HepG2 (cell line): ENCODE measurements at regions not wholly inside any gene's neighbourhood (a gene's known extent, or its start where the extent isn't known, plus 50 kb on each side); places are given as distances from the start of the nearest gene placed in this dataset.

Source experiments
- ATAC-seq: fragments of 200-7000 bp; cut with Tn5 transposase; 3 replicates; pipeline ENCODE4 v1.9.1; 2020; ENCODE audit warnings: mild to moderate bottlenecking, moderate library complexity
- BruUV-seq: library from RNA; stranded (reverse); fragments of 400-500 nt; replicated peaks from 2 replicates; lab custom pipeline; 2021; lab: Mats Ljungman, UMichigan
- CTCF ChIA-PET: fragments of 300-600 bp; formaldehyde crosslinking; extraction: SDS; loops from one replicate; lab custom pipeline; 2021; ENCODE audit warnings: low total read pairs, inconsistent platforms, low intra/inter-chr PET ratio; lab: Yijun Ruan, JAX
- POLR2A ChIA-PET: fragments of 350-600 bp; sonication (Branson Sonifier 250); formaldehyde crosslinking; loops from one replicate; lab custom pipeline; 2020; ENCODE audit warnings: antibody characterized with exemption, inconsistent platforms; lab: Yijun Ruan, JAX
- DNase-seq: peaks from one replicate; pipeline ENCODE4 v3.0.0-alpha.2; 2015; ENCODE audit warnings: low spot score
- FAIRE-seq: peaks from 3 replicates; lab custom pipeline; 2011; peaks lifted over from hg19 to GRCh38; lab: Jason Lieb, UNC
- H2AFZ ChIP-seq: one replicate; pipeline ENCODE4 v1.6.1; 2011; ENCODE audit warnings: low read length, inconsistent platforms
- H3K27ac ChIP-seq: fragments of 300-600 bp; 3 replicates; pipeline ENCODE4 v1.8.0; 2011; ENCODE audit warnings: mixed run types, mild to moderate bottlenecking, mixed read lengths, low read length, inconsistent platforms; ENCODE audit not compliant: insufficient read depth; ENCODE audit errors: extremely low read length
- H3K27me3 ChIP-seq, 2 experiments: fragments of 200-600 bp in 1 of 2; 2 replicates in 1 of 2; 3 replicates in 1 of 2; pipeline versions ENCODE4 v1.6.0 to v1.8.0; 2011; ENCODE audit warnings: low read length in 2 of 2, mild to moderate bottlenecking in 2 of 2, moderate library complexity in 2 of 2, inconsistent platforms in 1 of 2; ENCODE audit not compliant: insufficient read depth in 2 of 2, control insufficient read depth in 1 of 2
- H3K36me3 ChIP-seq, 2 experiments: fragments of 200-600 bp in 1 of 2; replicated peaks in 1 of 2; 2 replicates in 1 of 2; 3 replicates in 1 of 2; pipeline versions ENCODE4 v1.5.1 to v1.8.0; 2011; ENCODE audit warnings: low read length in 2 of 2, inconsistent platforms in 1 of 2; ENCODE audit not compliant: insufficient read depth in 2 of 2, control insufficient read depth in 1 of 2
- H3K4me1 ChIP-seq: 2 replicates; pipeline ENCODE4 v1.5.1; 2012; ENCODE audit warnings: low read length, inconsistent platforms; ENCODE audit not compliant: insufficient read depth
- H3K4me2 ChIP-seq: 2 replicates; pipeline ENCODE4 v1.6.0; 2011; ENCODE audit warnings: low read depth, low read length, inconsistent platforms
- H3K4me3 ChIP-seq, 3 experiments: fragments of 200-600 bp in 1 of 3; sonication (generic), shearing (Covaris generic) in 1 of 3; replicated peaks in 1 of 3; 2 replicates each; pipeline ENCODE4 v1.5.1; 2011 to 2016; ENCODE audit warnings: low read length in 3 of 3, inconsistent platforms in 2 of 3, low read depth in 2 of 3, mild to moderate bottlenecking in 2 of 3, control low read depth in 1 of 3, mixed read lengths in 1 of 3; ENCODE audit not compliant: insufficient read depth in 1 of 3
- H3K79me2 ChIP-seq: one replicate; pipeline ENCODE4 v1.6.1; 2011; ENCODE audit warnings: low read length, inconsistent platforms; ENCODE audit not compliant: insufficient read depth
- H3K9ac ChIP-seq: 2 replicates; pipeline ENCODE4 v1.6.0; 2011; ENCODE audit warnings: mild to moderate bottlenecking, low read depth, low read length, inconsistent platforms; ENCODE audit not compliant: insufficient read depth
- H3K9me3 ChIP-seq: 2 replicates; pipeline ENCODE4 v1.5.1; 2012; ENCODE audit warnings: mild to moderate bottlenecking, low read length
- H4K20me1 ChIP-seq: 2 replicates; pipeline ENCODE4 v1.6.0; 2011; ENCODE audit warnings: inconsistent platforms, mild to moderate bottlenecking, low read length, moderate library complexity; ENCODE audit not compliant: insufficient read depth
- HMG20A ChIP-seq: IDR thresholded peaks from 2 replicates; pipeline ENCODE4 v1.6.1; 2016; ENCODE audit warnings: borderline replicate concordance
- RAD21 ChIP-seq: fragments of 450-650 bp; formaldehyde crosslinking; IDR thresholded peaks from 2 replicates; pipeline ENCODE4 v1.5.0; 2020; ENCODE audit warnings: mild to moderate bottlenecking
- ZBTB21 ChIP-seq: sonication (generic); formaldehyde crosslinking; IDR thresholded peaks from 2 replicates; pipeline ENCODE4 v1.4.0; 2020; ENCODE audit warnings: missing genetic modification reagents
- ZNF709 ChIP-seq: sonication (generic); formaldehyde crosslinking; IDR thresholded peaks from 2 replicates; pipeline ENCODE4 v1.5.0; 2020; ENCODE audit warnings: mild to moderate bottlenecking, missing genetic modification reagents
- ZNF775 ChIP-seq: sonication (generic); formaldehyde crosslinking; IDR thresholded peaks from 2 replicates; pipeline ENCODE4 v1.4.0; 2020; ENCODE audit warnings: missing genetic modification reagents, mild to moderate bottlenecking, moderate library complexity, borderline replicate concordance
- WGBS: methylation state at CpG from one replicate; pipeline ENCODE4 v1.1.6; 2017; ENCODE audit warnings: low lambda C conversion rate; 5-methylcytosine and 5-hydroxymethylcytosine counted together
- in situ Hi-C: cut with HindIII; loops from 2 replicates; pipeline ENCODE4 v1.10.0; 2017; ENCODE audit warnings: low pct_unique_long_range_greater_than_20kb; ENCODE audit not compliant: extremely low pct_ligation_motif_present
- intact Hi-C: fragments of 100-400 bp; cut with micrococcal nuclease; formaldehyde crosslinking; loops from one replicate; pipeline ENCODE4 v1.10.0; 2022; ENCODE audit not compliant: unreplicated experiment

DNA sequence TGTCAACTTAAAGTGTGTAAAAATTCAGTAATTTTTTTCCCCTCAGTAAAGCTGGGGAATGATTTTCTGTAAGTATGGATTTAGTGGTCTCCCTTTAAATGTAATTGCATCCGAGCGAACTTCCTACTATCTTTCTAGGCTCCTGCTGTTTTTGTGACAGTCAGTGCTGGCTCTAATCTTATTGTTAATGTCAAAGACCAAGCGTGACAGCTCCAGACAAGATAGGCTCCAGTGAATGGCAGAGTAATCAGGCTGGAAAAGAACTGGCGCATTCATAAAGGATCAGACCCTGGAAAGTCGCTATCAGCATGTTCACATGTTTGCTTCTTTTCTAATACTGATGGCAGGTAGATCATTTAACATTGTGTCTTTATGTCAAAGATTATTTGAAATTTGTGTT lies 908.0 kb upstream of the ATXN8OS start:
- CTCF ChIA-PET = no interaction called here
- ATAC-seq = no peak
- TF ChIP-seq HMG20A (CRISPR knock-in tag) = no peak
- TF ChIP-seq ZBTB21 (CRISPR knock-in tag) = no peak
- TF ChIP-seq ZNF709 = no peak
- TF ChIP-seq ZNF775 (CRISPR knock-in tag) = no peak
- no peaks in the 10 kb centered on the region for H3K27me3 ChIP-seq
- H3K4me1 ChIP-seq = no peaks in the 10 kb centered on the region
- POLR2A ChIA-PET = no interaction called here
- DNase-seq = no peak
- H2AFZ ChIP-seq = no peak overlapping the region
- H3K4me2 ChIP-seq = no peak overlapping the region
- no peak for FAIRE-seq
- H3K4me3 ChIP-seq = no peak overlapping the region
- H4K20me1 ChIP-seq = no peaks in the 10 kb centered on the region
- no peak overlapping the region for H3K27ac ChIP-seq
- H3K79me2 ChIP-seq = no peaks in the 10 kb centered on the region
- in situ Hi-C loops (no loop called here), intact Hi-C loops (no loop called here)
- BruUV-seq = no TSS peak
- WGBS = 2% methylated on average over 5 of the region's 5 CpGs
- no peaks in the 10 kb centered on the region for H3K9me3 ChIP-seq
- H3K36me3 ChIP-seq = no peaks in the 10 kb centered on the region
- H3K9ac ChIP-seq = no peak overlapping the region

DNA sequence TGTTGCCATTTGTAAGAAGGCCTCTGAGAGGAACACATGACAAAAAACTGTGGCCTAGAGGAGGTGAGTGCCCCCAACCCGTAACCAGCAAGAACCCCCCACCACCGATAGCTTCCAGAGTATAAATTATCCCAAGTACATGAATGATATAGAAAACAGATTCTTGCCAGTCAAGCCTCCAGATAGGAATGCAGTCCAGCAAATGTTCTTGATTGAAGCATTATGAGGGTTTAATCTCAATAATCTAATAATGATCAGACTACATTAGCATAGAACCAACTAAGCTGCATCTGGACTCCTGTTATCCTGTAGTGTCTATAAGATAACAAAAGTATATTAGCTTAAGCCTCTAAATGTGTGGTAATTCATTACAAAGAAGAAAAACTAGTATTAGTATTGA lies 908.9 kb upstream of the ATXN8OS start:
- no peak for TF ChIP-seq RAD21 (CRISPR knock-in tag)
- H4K20me1 ChIP-seq = no peaks in the 10 kb centered on the region
- ChIA-PET POLR2A (no interaction called here), CTCF (no interaction called here)
- H2AFZ ChIP-seq = no peak overlapping the region
- no peak overlapping the region for H3K4me3 ChIP-seq
- H3K9ac ChIP-seq = no peak overlapping the region
- in situ Hi-C loops (no loop called here), intact Hi-C loops (no loop called here)
- FAIRE-seq (no peak), ATAC-seq (no peak), DNase-seq (no peak)
- no peaks in the 10 kb centered on the region for H3K9me3 ChIP-seq
- no peaks in the 10 kb centered on the region for H3K36me3 ChIP-seq
- no peak overlapping the region for H3K4me2 ChIP-seq
- H3K79me2 ChIP-seq = no peaks in the 10 kb centered on the region
- no peaks in the 10 kb centered on the region for H3K4me1 ChIP-seq
- H3K27me3 ChIP-seq = no peaks in the 10 kb centered on the region; a peak in 1 of 5 replicates
- H3K27ac ChIP-seq = no peak overlapping the region
- WGBS = 7% methylated on average over 2 of the region's 2 CpGs
- BruUV-seq = no TSS peak
